GM12878 (cell line): ENCODE measurements at regions not wholly inside any gene's neighbourhood (a gene's known extent, or its start where the extent isn't known, plus 50 kb on each side); places are given as distances from the start of the nearest gene placed in this dataset.

ENCODE experiments used
- ATAC-seq: fragments of 200-7000 bp; cut with Tn5 transposase; 3 replicates; pipeline ENCODE4 v1.9.1; 2020; ENCODE audit warnings: mild to moderate bottlenecking, moderate library complexity
- BruUV-seq: library from RNA; stranded (reverse); fragments of 400-500 nt; replicated peaks from 2 replicates; lab custom pipeline; 2021; lab: Mats Ljungman, UMichigan
- CTCF ChIA-PET: fragments of 300-600 bp; sonication (Branson Sonifier 250); formaldehyde crosslinking; extraction: SDS; loops from one replicate; lab custom pipeline; 2021; ENCODE audit warnings: inconsistent platforms; lab: Yijun Ruan, JAX
- POLR2A ChIA-PET: fragments of 350-600 bp; formaldehyde crosslinking; extraction: SDS; loops from one replicate; lab custom pipeline; 2021; ENCODE audit warnings: inconsistent platforms; lab: Charles Lee
- RAD21 ChIA-PET: fragments of 300-600 bp; sonication (Branson Sonifier 250); formaldehyde crosslinking; loops from one replicate; lab custom pipeline; 2023; ENCODE audit warnings: antibody characterized with exemption; ENCODE audit not compliant: unreplicated experiment; lab: Charles Lee
- SMC1A ChIA-PET: fragments of 300-600 bp; sonication (Branson Sonifier 250); formaldehyde crosslinking; loops from one replicate; lab custom pipeline; 2023; ENCODE audit not compliant: unreplicated experiment, uncharacterized antibody; lab: Charles Lee
- DNase-seq: peaks from one replicate; pipeline ENCODE4 v3.0.0-alpha.2; 2011; ENCODE audit warnings: low read depth, low spot score
- FAIRE-seq: peaks from 3 replicates; lab custom pipeline; 2011; peaks lifted over from hg19 to GRCh38; lab: Jason Lieb, UNC
- H2AFZ ChIP-seq: 2 replicates; pipeline ENCODE4 v1.6.0; 2011; ENCODE audit warnings: low read depth, low read length, control low read depth; ENCODE audit not compliant: control insufficient read depth
- H3K27ac ChIP-seq: 2 replicates; pipeline ENCODE4 v1.5.1; 2011; ENCODE audit warnings: control low read depth; ENCODE audit not compliant: control insufficient read depth, insufficient read depth
- H3K27me3 ChIP-seq, 2 experiments: replicated peaks in 1 of 2; 2 replicates each; pipeline versions ENCODE4 v1.6.0 to v1.6.1; 2011; ENCODE audit warnings: low read length in 1 of 2; ENCODE audit not compliant: control insufficient read depth in 2 of 2, insufficient read depth in 2 of 2
- H3K36me3 ChIP-seq, 2 experiments: 2 replicates each; pipeline ENCODE4 v1.5.1; 2011; ENCODE audit warnings: low read length in 1 of 2; ENCODE audit not compliant: control insufficient read depth in 2 of 2, insufficient read depth in 2 of 2
- H3K4me1 ChIP-seq: 2 replicates; pipeline ENCODE4 v1.6.1; 2011; ENCODE audit warnings: mild to moderate bottlenecking, low read length, moderate library complexity, mixed read lengths; ENCODE audit not compliant: control insufficient read depth, insufficient read depth
- H3K4me2 ChIP-seq: 2 replicates; pipeline ENCODE4 v1.6.0; 2011; ENCODE audit warnings: control low read depth; ENCODE audit not compliant: control insufficient read depth, insufficient read depth
- H3K4me3 ChIP-seq: fragments of 200-600 bp; sonication (generic); 2 replicates; pipeline ENCODE4 v1.5.1; 2016
- H3K79me2 ChIP-seq: 2 replicates; pipeline ENCODE4 v1.6.0; 2011; ENCODE audit warnings: low read length; ENCODE audit not compliant: control insufficient read depth, insufficient read depth
- H3K9ac ChIP-seq: 2 replicates; pipeline ENCODE4 v1.8.0; 2011; ENCODE audit warnings: low read length, control low read depth, mixed read lengths; ENCODE audit not compliant: control insufficient read depth, insufficient read depth
- H3K9me3 ChIP-seq: replicated peaks from 3 replicates; pipeline ENCODE4 v1.5.1; 2011; ENCODE audit warnings: mild to moderate bottlenecking, low read length; ENCODE audit not compliant: control insufficient read depth, insufficient read depth
- H4K20me1 ChIP-seq: 2 replicates; pipeline ENCODE4 v1.6.0; 2011; ENCODE audit not compliant: control insufficient read depth, insufficient read depth
- ATF7 ChIP-seq: fragments of 450-650 bp; IDR thresholded peaks from 2 replicates; pipeline ENCODE4 v1.6.1; 2016; ENCODE audit warnings: low read depth, mild to moderate bottlenecking
- BCL11A ChIP-seq: IDR thresholded peaks from 2 replicates; pipeline ENCODE4 v1.6.1; 2011; ENCODE audit warnings: low read depth, low read length
- CREB1 ChIP-seq: IDR thresholded peaks from 2 replicates; pipeline ENCODE4 v1.6.1; 2012; ENCODE audit warnings: low read depth, mild to moderate bottlenecking, inconsistent platforms
- DPF2 ChIP-seq: fragments of 450-650 bp; IDR thresholded peaks from 2 replicates; pipeline ENCODE4 v1.6.1; 2017; ENCODE audit warnings: mild to moderate bottlenecking
- EZH2 ChIP-seq: IDR thresholded peaks from 2 replicates; pipeline ENCODE4 v1.6.1; 2012; ENCODE audit warnings: low read depth, mild to moderate bottlenecking, control low read depth, inconsistent platforms, low read length, borderline replicate concordance; ENCODE audit not compliant: control insufficient read depth
- GABPA ChIP-seq: IDR thresholded peaks from 2 replicates; pipeline ENCODE4 v1.6.1; 2014; ENCODE audit warnings: antibody characterized with exemption, low read depth, mild to moderate bottlenecking, inconsistent platforms
- PAX8 ChIP-seq: fragments of 450-650 bp; IDR thresholded peaks from 2 replicates; pipeline ENCODE4 v1.6.1; 2017; ENCODE audit warnings: mild to moderate bottlenecking, moderate library complexity
- POU2F2 ChIP-seq: IDR thresholded peaks from 3 replicates; pipeline ENCODE4 v1.6.1; 2011; ENCODE audit warnings: low read depth, mild to moderate bottlenecking, low read length, borderline replicate concordance
- SP1 ChIP-seq: IDR thresholded peaks from one replicate; pipeline ENCODE4 v1.6.1; 2011; ENCODE audit warnings: low read depth, low read length
- SREBF2 ChIP-seq: IDR thresholded peaks from 2 replicates; pipeline ENCODE4 v1.6.1; 2012; ENCODE audit warnings: mild to moderate bottlenecking, low read length
- SUPT20H ChIP-seq: IDR thresholded peaks from 2 replicates; pipeline ENCODE4 v1.6.1; 2011; ENCODE audit warnings: low read depth, mild to moderate bottlenecking, low read length, moderate library complexity, borderline replicate concordance; ENCODE audit not compliant: control insufficient read depth
- WRNIP1 ChIP-seq: IDR thresholded peaks from 2 replicates; pipeline ENCODE4 v1.6.1; 2011; ENCODE audit warnings: low read depth, low read length, improper control_type of control experiment, borderline replicate concordance
- ZNF24 ChIP-seq: fragments of 450-650 bp; IDR thresholded peaks from 2 replicates; pipeline ENCODE4 v1.6.1; 2017; ENCODE audit warnings: antibody characterized with exemption, mild to moderate bottlenecking
- ZSCAN29 ChIP-seq: fragments of 450-650 bp; IDR thresholded peaks from 2 replicates; pipeline ENCODE4 v1.6.1; 2017; ENCODE audit warnings: mild to moderate bottlenecking, moderate library complexity
- WGBS: methylation state at CpG from one replicate; pipeline ENCODE4 v1.1.6; 2016; ENCODE audit warnings: low lambda C conversion rate; ENCODE audit not compliant: insufficient replicate concordance, insufficient coverage; ENCODE audit errors: missing lambda C conversion rate; 5-methylcytosine and 5-hydroxymethylcytosine counted together
- in situ Hi-C: fragments of 300-500 bp; cut with MboI; formaldehyde crosslinking; loops from 9 replicates; pipeline ENCODE4 v1.14.3; 2018; ENCODE audit warnings: mixed read lengths
- intact Hi-C: fragments of 100-400 bp; cut with micrococcal nuclease; formaldehyde crosslinking; loops from one replicate; pipeline ENCODE4 v1.14.2; 2022; ENCODE audit not compliant: unreplicated experiment
- TF ChIP-seq, protein P1 (sequence below): IDR thresholded peaks from 2 replicates; pipeline ENCODE4 v1.6.1; 2012; ENCODE audit warnings: mild to moderate bottlenecking, low read depth, low read length
- TF ChIP-seq, protein P2 (sequence below): IDR thresholded peaks from 2 replicates; pipeline ENCODE4 v1.6.1; 2012; ENCODE audit warnings: low read depth, low read length, improper control_type of control experiment

- no peak for DNase-seq
- POLR2A ChIA-PET: no interaction called here
- H3K9ac ChIP-seq: no peak overlapping the region
- no peak overlapping the region for H3K27ac ChIP-seq
- H3K9me3 ChIP-seq: no peaks in the 10 kb centered on the region; the same call in 2 of the 3 replicates
- SMC1A ChIA-PET: no interaction called here
- H3K36me3 ChIP-seq: no peaks in the 10 kb centered on the region
- intact Hi-C loops: no loop called here
- in situ Hi-C loops: no loop called here
- H3K79me2 ChIP-seq: no peaks in the 10 kb centered on the region
- no peaks in the 10 kb centered on the region for H3K4me1 ChIP-seq
- no peak for ATAC-seq
- 69% methylated on average over 14 of the region's 14 CpGs for WGBS
- FAIRE-seq: no peak
- H4K20me1 ChIP-seq: no peaks in the 10 kb centered on the region
- TF ChIP-seq PAX8 (no peak), EZH2 (no peak), ZSCAN29 (no peak), WRNIP1 (no peak), ZNF24 (no peak), SUPT20H (no peak), BCL11A (no peak), ATF7 (no peak), SP1 (no peak), CREB1 (no peak), POU2F2 (no peak), DPF2 (no peak), GABPA (no peak), SREBF2 (no peak)
- TF ChIP-seq, protein P1, sequence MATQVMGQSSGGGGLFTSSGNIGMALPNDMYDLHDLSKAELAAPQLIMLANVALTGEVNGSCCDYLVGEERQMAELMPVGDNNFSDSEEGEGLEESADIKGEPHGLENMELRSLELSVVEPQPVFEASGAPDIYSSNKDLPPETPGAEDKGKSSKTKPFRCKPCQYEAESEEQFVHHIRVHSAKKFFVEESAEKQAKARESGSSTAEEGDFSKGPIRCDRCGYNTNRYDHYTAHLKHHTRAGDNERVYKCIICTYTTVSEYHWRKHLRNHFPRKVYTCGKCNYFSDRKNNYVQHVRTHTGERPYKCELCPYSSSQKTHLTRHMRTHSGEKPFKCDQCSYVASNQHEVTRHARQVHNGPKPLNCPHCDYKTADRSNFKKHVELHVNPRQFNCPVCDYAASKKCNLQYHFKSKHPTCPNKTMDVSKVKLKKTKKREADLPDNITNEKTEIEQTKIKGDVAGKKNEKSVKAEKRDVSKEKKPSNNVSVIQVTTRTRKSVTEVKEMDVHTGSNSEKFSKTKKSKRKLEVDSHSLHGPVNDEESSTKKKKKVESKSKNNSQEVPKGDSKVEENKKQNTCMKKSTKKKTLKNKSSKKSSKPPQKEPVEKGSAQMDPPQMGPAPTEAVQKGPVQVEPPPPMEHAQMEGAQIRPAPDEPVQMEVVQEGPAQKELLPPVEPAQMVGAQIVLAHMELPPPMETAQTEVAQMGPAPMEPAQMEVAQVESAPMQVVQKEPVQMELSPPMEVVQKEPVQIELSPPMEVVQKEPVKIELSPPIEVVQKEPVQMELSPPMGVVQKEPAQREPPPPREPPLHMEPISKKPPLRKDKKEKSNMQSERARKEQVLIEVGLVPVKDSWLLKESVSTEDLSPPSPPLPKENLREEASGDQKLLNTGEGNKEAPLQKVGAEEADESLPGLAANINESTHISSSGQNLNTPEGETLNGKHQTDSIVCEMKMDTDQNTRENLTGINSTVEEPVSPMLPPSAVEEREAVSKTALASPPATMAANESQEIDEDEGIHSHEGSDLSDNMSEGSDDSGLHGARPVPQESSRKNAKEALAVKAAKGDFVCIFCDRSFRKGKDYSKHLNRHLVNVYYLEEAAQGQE: no peak
- TF ChIP-seq, protein P2, sequence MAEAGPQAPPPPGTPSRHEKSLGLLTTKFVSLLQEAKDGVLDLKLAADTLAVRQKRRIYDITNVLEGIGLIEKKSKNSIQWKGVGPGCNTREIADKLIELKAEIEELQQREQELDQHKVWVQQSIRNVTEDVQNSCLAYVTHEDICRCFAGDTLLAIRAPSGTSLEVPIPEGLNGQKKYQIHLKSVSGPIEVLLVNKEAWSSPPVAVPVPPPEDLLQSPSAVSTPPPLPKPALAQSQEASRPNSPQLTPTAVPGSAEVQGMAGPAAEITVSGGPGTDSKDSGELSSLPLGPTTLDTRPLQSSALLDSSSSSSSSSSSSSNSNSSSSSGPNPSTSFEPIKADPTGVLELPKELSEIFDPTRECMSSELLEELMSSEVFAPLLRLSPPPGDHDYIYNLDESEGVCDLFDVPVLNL: no peak
- H3K4me3 ChIP-seq: no peak overlapping the region
- no peak overlapping the region for H2AFZ ChIP-seq
- RAD21 ChIA-PET: no interaction called here
- H3K27me3 ChIP-seq: no peaks in the 10 kb centered on the region
- no peak overlapping the region for H3K4me2 ChIP-seq
- CTCF ChIA-PET: no interaction called here
- no TSS peak for BruUV-seq
Measured at GRCh38 chr10:4088354-4089066, 303.5 kb upstream of the KLF6 start.
